T-helper 9 cell (primary cell): ENCODE measurements at regions not wholly inside any gene's neighbourhood (a gene's known extent, or its start where the extent isn't known, plus 50 kb on each side); places are given as distances from the start of the nearest gene placed in this dataset.
"Not testable (repeated sequence)": the region's sequence is repeated elsewhere in the genome, so short reads cannot be mapped to it uniquely, and the experiment has no call there.

Experiments
- DNase-seq: peaks from one replicate; pipeline ENCODE4 v3.0.0-alpha.2; 2020

- no peak for DNase-seq
Observed at GRCh38 chr10:84005403-84005802, 133.9 kb upstream of the GHITM start.

- no peak for DNase-seq
Observed at GRCh38 chr10:84007482-84007881, 131.8 kb upstream of the GHITM start.

- DNase-seq = peak; percentile 13
Observed at GRCh38 chr10:84008878-84009277, 130.4 kb upstream of the GHITM start.

- DNase-seq = no peak
Observed at GRCh38 chr10:84012431-84012830, 126.9 kb upstream of the GHITM start.

GRCh38 chr10:84012831-84013458, 126.4 kb upstream of the GHITM start:
- no peak for DNase-seq

GRCh38 chr10:84015877-84016595, 123.3 kb upstream of the GHITM start:
- DNase-seq = no peak

GRCh38 chr10:84018826-84019225, 120.5 kb upstream of the GHITM start:
- DNase-seq = no peak

- not testable (repeated sequence) for DNase-seq
Observed at GRCh38 chr10:84019854-84020458, 119.4 kb upstream of the GHITM start.

GRCh38 chr10:84026821-84027257, 112.5 kb upstream of the GHITM start:
- no peak for DNase-seq

GRCh38 chr10:84029840-84030239, 109.5 kb upstream of the GHITM start:
- no peak for DNase-seq

GRCh38 chr10:84038035-84038434, 101.3 kb upstream of the GHITM start:
- no peak for DNase-seq

GRCh38 chr10:84039957-84040356, 99.4 kb upstream of the GHITM start:
- DNase-seq = no peak

- DNase-seq = no peak
Observed at GRCh38 chr10:84047258-84048010, 91.9 kb upstream of the GHITM start.

- no peak for DNase-seq
Observed at GRCh38 chr10:84049645-84050011, 89.7 kb upstream of the GHITM start.

GRCh38 chr10:84053626-84054025, 85.7 kb upstream of the GHITM start:
- no peak for DNase-seq

GRCh38 chr10:84054743-84055142, 84.6 kb upstream of the GHITM start:
- DNase-seq = no peak

GRCh38 chr10:84059526-84059925, 79.8 kb upstream of the GHITM start:
- no peak for DNase-seq

GRCh38 chr10:84063440-84063839, 75.9 kb upstream of the GHITM start:
- DNase-seq = no peak

GRCh38 chr10:84065804-84066601, 73.3 kb upstream of the GHITM start:
- no peak for DNase-seq

GRCh38 chr10:84074521-84074920, 64.8 kb upstream of the GHITM start:
- DNase-seq = no peak

GRCh38 chr10:84075226-84076046, 63.9 kb upstream of the GHITM start:
- no peak for DNase-seq

- no peak for DNase-seq
Observed at GRCh38 chr10:84076047-84076388, 63.3 kb upstream of the GHITM start.
